DND-41 (cell line): ENCODE measurements at regions not wholly inside any gene's neighbourhood (a gene's known extent, or its start where the extent isn't known, plus 50 kb on each side); places are given as distances from the start of the nearest gene placed in this dataset.

Experiments used
- ATAC-seq: fragments of 200-7000 bp; cut with Tn5 transposase; 3 replicates; pipeline ENCODE4 v1.9.1; 2021; ENCODE audit warnings: low read depth; ENCODE audit not compliant: insufficient read depth
- DNase-seq: peaks from one replicate; pipeline ENCODE4 v3.0.0-alpha.2; 2020
- H2AFZ ChIP-seq: 2 replicates; pipeline ENCODE4 v1.6.0; 2012; ENCODE audit warnings: low read depth, low read length
- H3K27ac ChIP-seq: 2 replicates; pipeline ENCODE4 v1.5.1; 2012; ENCODE audit warnings: low read length, inconsistent platforms
- H3K27me3 ChIP-seq: fragments of 200-600 bp; sonication (generic); 2 replicates; pipeline ENCODE4 v1.6.0; 2012; ENCODE audit warnings: low read length, mild to moderate bottlenecking, inconsistent platforms; ENCODE audit not compliant: insufficient read depth, poor library complexity
- H3K36me3 ChIP-seq: 2 replicates; pipeline ENCODE4 v1.5.1; 2012; ENCODE audit warnings: low read length, inconsistent platforms; ENCODE audit not compliant: insufficient read depth
- H3K4me1 ChIP-seq: 2 replicates; pipeline ENCODE4 v1.5.1; 2012; ENCODE audit warnings: mild to moderate bottlenecking, low read length; ENCODE audit not compliant: insufficient read depth
- H3K4me2 ChIP-seq: 2 replicates; pipeline ENCODE4 v1.6.0; 2012; ENCODE audit warnings: mild to moderate bottlenecking, moderate library complexity, low read length, inconsistent platforms; ENCODE audit not compliant: insufficient read depth
- H3K4me3 ChIP-seq, 2 experiments: fragments of 200-600 bp in 1 of 2; shearing (Covaris generic) in 1 of 2; 2 replicates each; pipeline ENCODE4 v1.5.1; 2012 to 2016; ENCODE audit warnings: inconsistent platforms in 2 of 2, low read length in 2 of 2, mild to moderate bottlenecking in 2 of 2, low read depth in 1 of 2, moderate library complexity in 1 of 2
- H3K79me2 ChIP-seq: 2 replicates; pipeline ENCODE4 v1.6.0; 2012; ENCODE audit warnings: low read length, inconsistent platforms; ENCODE audit not compliant: insufficient read depth
- H3K9ac ChIP-seq: 2 replicates; pipeline ENCODE4 v1.6.0; 2012; ENCODE audit warnings: low read depth, mild to moderate bottlenecking, inconsistent platforms, low read length, moderate library complexity
- H3K9me3 ChIP-seq: 2 replicates; pipeline ENCODE4 v1.5.1; 2012; ENCODE audit warnings: low read length, moderate library complexity, mild to moderate bottlenecking, inconsistent platforms; ENCODE audit not compliant: insufficient read depth, severe bottlenecking
- H4K20me1 ChIP-seq: 2 replicates; pipeline ENCODE4 v1.6.0; 2012; ENCODE audit warnings: low read length; ENCODE audit not compliant: insufficient read depth
- EZH2 ChIP-seq: IDR thresholded peaks from 3 replicates; pipeline ENCODE4 v1.6.1; 2012; ENCODE audit warnings: borderline replicate concordance, low read depth, mild to moderate bottlenecking, moderate library complexity, low read length, inconsistent platforms; ENCODE audit not compliant: severe bottlenecking
- TF ChIP-seq, protein P1 (sequence below): IDR thresholded peaks from 2 replicates; pipeline ENCODE4 v1.5.1; 2012; ENCODE audit warnings: borderline replicate concordance, low read length, moderate library complexity, mild to moderate bottlenecking; ENCODE audit not compliant: poor library complexity, severe bottlenecking; ENCODE audit errors: extremely low read depth

- ATAC-seq, result no peak
These were observed 237.1 kb downstream of the TSHZ3 start for GRCh38 chr19:31112158-31112557.

DNA sequence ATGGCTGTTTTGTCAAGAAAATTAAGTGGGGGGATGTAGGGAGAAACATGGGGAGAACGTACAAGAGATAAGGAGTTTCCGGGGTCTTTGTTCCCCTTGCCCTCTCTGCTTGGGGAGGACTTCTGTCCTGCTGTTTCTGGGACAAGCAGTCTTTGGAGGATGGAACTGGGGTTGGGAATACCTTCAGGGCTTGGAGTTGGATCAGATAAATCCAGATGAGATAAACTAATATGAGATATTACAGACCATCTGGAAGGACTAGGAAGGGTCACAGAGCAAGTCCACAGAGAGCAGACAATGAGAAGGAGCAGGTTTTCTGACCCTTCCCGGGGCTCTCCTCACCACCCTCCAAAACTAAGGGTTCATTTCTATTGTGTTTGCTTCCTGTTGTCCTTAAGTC lies 237.5 kb downstream of the TSHZ3 start:
- DNase-seq, result no peak
- TF ChIP-seq, protein P1, sequence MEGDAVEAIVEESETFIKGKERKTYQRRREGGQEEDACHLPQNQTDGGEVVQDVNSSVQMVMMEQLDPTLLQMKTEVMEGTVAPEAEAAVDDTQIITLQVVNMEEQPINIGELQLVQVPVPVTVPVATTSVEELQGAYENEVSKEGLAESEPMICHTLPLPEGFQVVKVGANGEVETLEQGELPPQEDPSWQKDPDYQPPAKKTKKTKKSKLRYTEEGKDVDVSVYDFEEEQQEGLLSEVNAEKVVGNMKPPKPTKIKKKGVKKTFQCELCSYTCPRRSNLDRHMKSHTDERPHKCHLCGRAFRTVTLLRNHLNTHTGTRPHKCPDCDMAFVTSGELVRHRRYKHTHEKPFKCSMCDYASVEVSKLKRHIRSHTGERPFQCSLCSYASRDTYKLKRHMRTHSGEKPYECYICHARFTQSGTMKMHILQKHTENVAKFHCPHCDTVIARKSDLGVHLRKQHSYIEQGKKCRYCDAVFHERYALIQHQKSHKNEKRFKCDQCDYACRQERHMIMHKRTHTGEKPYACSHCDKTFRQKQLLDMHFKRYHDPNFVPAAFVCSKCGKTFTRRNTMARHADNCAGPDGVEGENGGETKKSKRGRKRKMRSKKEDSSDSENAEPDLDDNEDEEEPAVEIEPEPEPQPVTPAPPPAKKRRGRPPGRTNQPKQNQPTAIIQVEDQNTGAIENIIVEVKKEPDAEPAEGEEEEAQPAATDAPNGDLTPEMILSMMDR, result no peak
- TF ChIP-seq EZH2, result no peak
- H3K4me2 ChIP-seq, result no peak overlapping the region
- H3K4me1 ChIP-seq, result peaks cover 12% of the 10 kb centered on the region
- no peaks in the 10 kb centered on the region for H4K20me1 ChIP-seq
- H3K36me3 ChIP-seq, result no peaks in the 10 kb centered on the region
- no peaks in the 10 kb centered on the region for H3K79me2 ChIP-seq
- no peak overlapping the region for H3K9ac ChIP-seq
- H3K27ac ChIP-seq, result no peak overlapping the region
- no peak overlapping the region for H2AFZ ChIP-seq
- no peak overlapping the region for H3K4me3 ChIP-seq
- no peak for ATAC-seq
- peaks cover 8% of the 10 kb centered on the region for H3K27me3 ChIP-seq
- H3K9me3 ChIP-seq, result no peaks in the 10 kb centered on the region

More at GRCh38 chr19:31112158-31112557, 237.1 kb downstream of the TSHZ3 start:
- Histone ChIP-seq H3K4me1 (peaks cover 12% of the 10 kb centered on the region), H3K4me2 (no peak overlapping the region), H3K79me2 (no peaks in the 10 kb centered on the region), H3K36me3 (no peaks in the 10 kb centered on the region), H3K27ac (no peak overlapping the region), H4K20me1 (no peaks in the 10 kb centered on the region), H2AFZ (no peak overlapping the region), H3K9me3 (no peaks in the 10 kb centered on the region), H3K27me3 (peaks cover 8% of the 10 kb centered on the region), H3K9ac (no peak overlapping the region), H3K4me3 (no peak overlapping the region)
- TF ChIP-seq EZH2, result no peak
- TF ChIP-seq, protein P1, result no peak
- no peak for DNase-seq

DNA sequence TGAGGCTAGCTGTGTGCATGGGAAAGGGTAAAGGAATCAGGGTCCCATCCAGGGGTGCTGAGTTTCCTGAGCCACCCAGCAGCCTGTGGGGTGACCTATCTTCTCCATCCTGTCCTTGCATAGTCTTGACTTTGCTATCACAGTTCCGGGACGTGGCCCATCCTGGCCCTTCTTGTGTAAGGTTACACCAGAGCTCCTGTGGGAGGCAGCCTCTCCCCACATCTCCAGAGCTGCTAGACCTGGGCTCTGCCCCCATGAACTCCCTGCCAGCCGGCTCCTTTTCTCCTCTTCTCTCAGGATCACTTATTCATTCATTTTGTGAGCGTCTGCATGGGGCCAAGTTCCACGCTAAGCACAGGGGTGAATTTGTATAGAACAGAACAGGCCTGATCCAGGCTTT lies 238.9 kb downstream of the TSHZ3 start:
- Histone ChIP-seq H3K9ac (no peak overlapping the region), H3K4me3 (no peak overlapping the region), H3K79me2 (no peaks in the 10 kb centered on the region), H2AFZ (no peak overlapping the region), H3K4me2 (no peak overlapping the region), H4K20me1 (no peaks in the 10 kb centered on the region), H3K4me1 (peaks cover 12% of the 10 kb centered on the region), H3K27ac (no peak overlapping the region), H3K36me3 (no peaks in the 10 kb centered on the region), H3K9me3 (no peaks in the 10 kb centered on the region), H3K27me3 (peaks cover 8% of the 10 kb centered on the region)
- TF ChIP-seq EZH2, result no peak
- TF ChIP-seq, protein P1, result peak; percentile 35
- ATAC-seq (no peak), DNase-seq (peak; percentile 12)

DNA sequence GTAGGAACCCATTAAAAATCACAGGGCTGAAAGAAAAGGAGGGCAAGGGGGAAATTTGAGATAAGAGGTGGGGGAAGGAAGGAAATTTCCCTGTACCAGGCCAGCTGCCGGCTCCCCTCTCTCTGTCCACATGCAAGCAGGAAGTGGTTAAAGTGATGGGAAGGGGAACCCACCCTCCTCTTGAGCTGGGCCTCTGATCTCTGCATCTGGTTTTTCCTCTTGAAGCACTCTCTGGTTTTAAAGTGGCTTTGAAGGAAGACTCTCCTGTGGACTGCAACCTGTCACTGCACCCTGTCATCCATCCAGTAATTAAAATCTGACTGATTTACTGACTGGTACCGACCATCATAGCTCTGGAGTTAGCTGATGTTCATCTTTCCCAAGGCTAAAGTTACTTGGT lies 239.6 kb downstream of the TSHZ3 start:
- Histone ChIP-seq H3K4me2 (no peak overlapping the region), H4K20me1 (no peaks in the 10 kb centered on the region), H3K4me3 (no peak overlapping the region), H3K4me1 (peaks cover 12% of the 10 kb centered on the region), H3K27me3 (peaks cover 8% of the 10 kb centered on the region), H3K27ac (no peak overlapping the region), H3K9me3 (no peaks in the 10 kb centered on the region), H3K9ac (no peak overlapping the region), H3K79me2 (no peaks in the 10 kb centered on the region), H2AFZ (no peak overlapping the region), H3K36me3 (no peaks in the 10 kb centered on the region)
- TF ChIP-seq EZH2, result no peak
- TF ChIP-seq, protein P1, result no peak
- DNase-seq (peak; percentile 78), ATAC-seq (peak; percentile 97)
